Endothelial cell of umbilical vein (primary cell): ENCODE measurements at regions not wholly inside any gene's neighbourhood (a gene's known extent, or its start where the extent isn't known, plus 50 kb on each side); places are given as distances from the start of the nearest gene placed in this dataset.

Source experiments
- BruUV-seq: library from RNA; stranded (reverse); fragments of 400-500 nt; replicated peaks from 2 replicates; lab custom pipeline; 2021; lab: Mats Ljungman, UMichigan
- CTCF ChIA-PET: fragments of 300-600, 350-600 bp; sonication (Branson Sonifier 250); formaldehyde crosslinking; loops from one replicate; lab custom pipeline; 2021; ENCODE audit warnings: antibody characterized with exemption, inconsistent platforms; lab: Charles Lee
- POLR2A ChIA-PET: fragments of 300-600, 350-600 bp; sonication (Branson Sonifier 250); formaldehyde crosslinking; loops from one replicate; lab custom pipeline; 2021; ENCODE audit warnings: antibody characterized with exemption, inconsistent platforms; lab: Charles Lee
- DNase-seq: peaks from one replicate; pipeline ENCODE4 v3.0.0-alpha.2; 2011; ENCODE audit warnings: low read depth, low spot score
- FAIRE-seq: peaks from 2 replicates; lab custom pipeline; 2011; peaks lifted over from hg19 to GRCh38; lab: Jason Lieb, UNC
- H2AFZ ChIP-seq: 2 replicates; pipeline ENCODE4 v1.6.0; 2012; ENCODE audit warnings: low read depth, low read length, control low read depth, inconsistent platforms
- H3K27ac ChIP-seq: 2 replicates; pipeline ENCODE4 v1.5.1; 2011; ENCODE audit warnings: low read depth, mild to moderate bottlenecking, control low read depth, low read length, moderate library complexity; ENCODE audit not compliant: insufficient read depth
- H3K27me3 ChIP-seq, 2 experiments: 2 replicates each; pipeline versions ENCODE4 v1.6.0 to v1.6.1; 2011; ENCODE audit warnings: low read length in 2 of 2, mixed read lengths in 1 of 2; ENCODE audit not compliant: control insufficient read depth in 2 of 2, insufficient read depth in 2 of 2
- H3K36me3 ChIP-seq, 2 experiments: 2 replicates in 1 of 2; 3 replicates in 1 of 2; pipeline ENCODE4 v1.5.1; 2011; ENCODE audit warnings: low read length in 2 of 2, mild to moderate bottlenecking in 1 of 2, moderate library complexity in 1 of 2; ENCODE audit not compliant: control insufficient read depth in 2 of 2, insufficient read depth in 2 of 2; ENCODE audit errors: extremely low read depth in 1 of 2
- H3K4me1 ChIP-seq: 3 replicates; pipeline ENCODE4 v1.5.1; 2011; ENCODE audit warnings: mild to moderate bottlenecking, low read length; ENCODE audit not compliant: control insufficient read depth, insufficient read depth; ENCODE audit errors: extremely low read depth
- H3K4me2 ChIP-seq: 2 replicates; pipeline ENCODE4 v1.6.1; 2011; ENCODE audit warnings: low read length, control low read depth, mixed read lengths; ENCODE audit not compliant: insufficient read depth
- H3K4me3 ChIP-seq, 3 experiments: fragments of 200-600 bp in 1 of 3; sonication (generic), shearing (Covaris generic) in 1 of 3; replicated peaks in 1 of 3; 2 replicates each; pipeline ENCODE4 v1.5.1; 2011 to 2016; ENCODE audit warnings: control low read depth in 3 of 3, low read length in 3 of 3, mild to moderate bottlenecking in 2 of 3, inconsistent platforms in 1 of 3, low read depth in 1 of 3, moderate library complexity in 1 of 3; ENCODE audit not compliant: insufficient read depth in 1 of 3
- H3K79me2 ChIP-seq: 2 replicates; pipeline ENCODE4 v1.6.0; 2012; ENCODE audit warnings: low read length, inconsistent platforms; ENCODE audit not compliant: control insufficient read depth, insufficient read depth
- H3K9ac ChIP-seq: replicated peaks from 2 replicates; pipeline ENCODE3; 2011; ENCODE audit warnings: low read length, control low read depth; ENCODE audit not compliant: insufficient read depth; ENCODE audit errors: extremely low read depth
- H3K9me1 ChIP-seq: replicated peaks from 3 replicates; pipeline ENCODE4 v1.6.0; 2011; ENCODE audit warnings: mild to moderate bottlenecking, low read length; ENCODE audit not compliant: control insufficient read depth, insufficient read depth; ENCODE audit errors: extremely low read depth
- H3K9me3 ChIP-seq: replicated peaks from 2 replicates; pipeline ENCODE4 v1.5.1; 2012; ENCODE audit warnings: low read length, inconsistent platforms; ENCODE audit not compliant: control insufficient read depth, insufficient read depth
- H4K20me1 ChIP-seq: replicated peaks from 2 replicates; pipeline ENCODE3; 2011; ENCODE audit warnings: mild to moderate bottlenecking, low read length; ENCODE audit not compliant: control insufficient read depth, insufficient read depth; ENCODE audit errors: extremely low read depth
- EZH2 ChIP-seq: IDR thresholded peaks from 2 replicates; pipeline ENCODE4 v1.6.1; 2012; ENCODE audit warnings: borderline replicate concordance, low read depth, mild to moderate bottlenecking, moderate library complexity, low read length, inconsistent platforms; ENCODE audit not compliant: severe bottlenecking
- FOS ChIP-seq: IDR thresholded peaks from 2 replicates; pipeline ENCODE4 v1.6.1; 2011; ENCODE audit warnings: mild to moderate bottlenecking, low read length, moderate library complexity, borderline replicate concordance; ENCODE audit not compliant: insufficient read depth
- GATA2 ChIP-seq: IDR thresholded peaks from 2 replicates; pipeline ENCODE4 v1.7.0; 2011; ENCODE audit warnings: low read depth, mild to moderate bottlenecking, moderate library complexity, mixed read lengths, low read length; ENCODE audit not compliant: insufficient read length, insufficient read depth
- JUN ChIP-seq: IDR thresholded peaks from 2 replicates; pipeline ENCODE4 v1.6.1; 2011; ENCODE audit warnings: borderline replicate concordance, low read depth; ENCODE audit not compliant: insufficient read length, insufficient read depth
- MAX ChIP-seq: IDR thresholded peaks from 2 replicates; pipeline ENCODE4 v1.6.1; 2011; ENCODE audit not compliant: insufficient read depth, insufficient read length
- MYC ChIP-seq: IDR thresholded peaks from one replicate; pipeline ENCODE4 v1.6.1; 2011; ENCODE audit warnings: mild to moderate bottlenecking, low read depth, low read length
- POLR2A ChIP-seq: IDR thresholded peaks from 2 replicates; pipeline ENCODE4 v1.6.1; 2012; ENCODE audit warnings: low read depth, mild to moderate bottlenecking, control low read depth, low read length
- POLR2AphosphoS5 ChIP-seq: IDR thresholded peaks from 2 replicates; pipeline ENCODE4 v1.6.1; 2012; ENCODE audit warnings: low read depth, mild to moderate bottlenecking, control low read depth, low read length, moderate library complexity; ENCODE audit not compliant: insufficient read depth
- dilution Hi-C: fragments of 300-500 bp; cut with MboI; formaldehyde crosslinking; loops from one replicate; pipeline ENCODE4 v1.15.0; 2019; ENCODE audit warnings: low sequenced_read_pairs; ENCODE audit not compliant: extremely low pct_ligation_motif_present
- intact Hi-C: fragments of 100-400 bp; cut with micrococcal nuclease; formaldehyde crosslinking; loops from one replicate; pipeline ENCODE4 v1.10.0; 2022
- TF ChIP-seq, protein P1 (sequence below), 2 donors: IDR thresholded peaks; 1 replicate in 1 of 2; 2 replicates in 1 of 2; pipeline ENCODE4 v1.5.1; 2011; ENCODE audit warnings: low read length in 2 of 2, mild to moderate bottlenecking in 2 of 2, moderate library complexity in 2 of 2, control low read depth in 1 of 2, inconsistent platforms in 1 of 2, low read depth in 1 of 2; ENCODE audit not compliant: insufficient read depth in 1 of 2; ENCODE audit errors: extremely low read depth in 1 of 2

DNA sequence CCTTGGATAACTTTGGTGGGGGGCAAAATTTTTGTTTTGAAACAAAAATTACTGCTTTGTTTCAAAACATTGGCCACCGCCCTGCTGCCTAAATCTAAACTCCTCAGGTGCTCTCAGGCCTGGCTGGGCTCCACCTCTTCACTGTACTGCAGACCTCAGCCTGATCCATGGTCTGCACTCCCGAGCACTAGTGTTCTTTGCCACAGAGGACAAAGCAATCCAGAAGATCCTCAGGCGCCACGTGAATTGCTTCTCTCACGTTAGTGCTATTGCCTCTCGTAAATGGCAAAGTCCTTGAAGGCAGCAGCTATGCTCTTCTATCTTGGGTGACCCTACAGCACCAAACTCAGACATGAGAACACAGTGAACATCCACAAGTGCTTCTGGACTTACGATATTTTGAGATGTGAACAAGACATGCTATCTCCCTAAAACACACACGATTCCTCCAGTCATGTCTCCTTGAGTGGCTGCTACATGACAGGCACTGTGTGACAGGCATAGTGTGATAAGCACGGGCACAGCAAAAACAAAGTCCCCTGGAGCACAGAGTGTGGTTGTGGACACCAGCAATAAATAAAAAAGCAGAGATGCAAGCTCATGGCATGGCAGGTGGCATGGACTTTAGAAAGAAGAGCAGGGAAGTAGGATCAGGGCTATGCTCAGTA, 582.1 kb upstream of the DPP6 start:
- intact Hi-C loops (no loop called here), dilution Hi-C loops (no loop called here)
- no peak overlapping the region for H3K9ac ChIP-seq
- no peaks in the 10 kb centered on the region for H3K4me1 ChIP-seq
- H3K27me3 ChIP-seq = no peaks in the 10 kb centered on the region
- peaks cover 2% of the 10 kb centered on the region for H3K9me3 ChIP-seq
- no peak overlapping the region for H3K4me3 ChIP-seq
- no peak for DNase-seq
- H3K36me3 ChIP-seq = no peaks in the 10 kb centered on the region
- no TSS peak for BruUV-seq
- POLR2A ChIA-PET = no interaction called here
- TF ChIP-seq GATA2 = no peak
- TF ChIP-seq POLR2AphosphoS5 = no peak
- TF ChIP-seq POLR2A = no peak
- TF ChIP-seq JUN = no peak
- no peak for TF ChIP-seq MAX
- no peak for TF ChIP-seq MYC
- no peak for TF ChIP-seq FOS
- TF ChIP-seq EZH2 = no peak
- TF ChIP-seq, protein P1, sequence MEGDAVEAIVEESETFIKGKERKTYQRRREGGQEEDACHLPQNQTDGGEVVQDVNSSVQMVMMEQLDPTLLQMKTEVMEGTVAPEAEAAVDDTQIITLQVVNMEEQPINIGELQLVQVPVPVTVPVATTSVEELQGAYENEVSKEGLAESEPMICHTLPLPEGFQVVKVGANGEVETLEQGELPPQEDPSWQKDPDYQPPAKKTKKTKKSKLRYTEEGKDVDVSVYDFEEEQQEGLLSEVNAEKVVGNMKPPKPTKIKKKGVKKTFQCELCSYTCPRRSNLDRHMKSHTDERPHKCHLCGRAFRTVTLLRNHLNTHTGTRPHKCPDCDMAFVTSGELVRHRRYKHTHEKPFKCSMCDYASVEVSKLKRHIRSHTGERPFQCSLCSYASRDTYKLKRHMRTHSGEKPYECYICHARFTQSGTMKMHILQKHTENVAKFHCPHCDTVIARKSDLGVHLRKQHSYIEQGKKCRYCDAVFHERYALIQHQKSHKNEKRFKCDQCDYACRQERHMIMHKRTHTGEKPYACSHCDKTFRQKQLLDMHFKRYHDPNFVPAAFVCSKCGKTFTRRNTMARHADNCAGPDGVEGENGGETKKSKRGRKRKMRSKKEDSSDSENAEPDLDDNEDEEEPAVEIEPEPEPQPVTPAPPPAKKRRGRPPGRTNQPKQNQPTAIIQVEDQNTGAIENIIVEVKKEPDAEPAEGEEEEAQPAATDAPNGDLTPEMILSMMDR (IDR thresholded peaks at IDR 0.05; ENCODE audit: extremely low read depth in 1 of 2, insufficient read depth in 1 of 2, low read depth in 1 of 2, low read length in 2 of 2) = no peak
- no peaks in the 10 kb centered on the region for H3K79me2 ChIP-seq
- H3K4me2 ChIP-seq = no peak overlapping the region
- CTCF ChIA-PET = no interaction called here
- no peak overlapping the region for H3K27ac ChIP-seq
- H3K9me1 ChIP-seq = no peaks in the 10 kb centered on the region
- FAIRE-seq = no peak
- H2AFZ ChIP-seq = no peak overlapping the region
- no peaks in the 10 kb centered on the region for H4K20me1 ChIP-seq
